GM12892 (cell line): ENCODE measurements at regions not wholly inside any gene's neighbourhood (a gene's known extent, or its start where the extent isn't known, plus 50 kb on each side); places are given as distances from the start of the nearest gene placed in this dataset.

Experiments used
- POLR2A ChIP-seq: IDR thresholded peaks from 2 replicates; pipeline ENCODE4 v1.6.1; 2011; ENCODE audit warnings: low read depth, low read length, control low read depth
- TAF1 ChIP-seq: IDR thresholded peaks from 2 replicates; pipeline ENCODE4 v1.6.1; 2011; ENCODE audit warnings: low read depth, mild to moderate bottlenecking, control low read depth, low read length, borderline replicate concordance

GRCh38 chr7:31228957-31229356, 111.6 kb downstream of the NEUROD6 start:
- no peak for TF ChIP-seq TAF1
- TF ChIP-seq POLR2A = no peak
